H1 (cell line): ENCODE measurements at regions not wholly inside any gene's neighbourhood (a gene's known extent, or its start where the extent isn't known, plus 50 kb on each side); places are given as distances from the start of the nearest gene placed in this dataset.

Experiments
- CTCF ChIA-PET: fragments of 300-600 bp; sonication (Branson Sonifier 250); formaldehyde crosslinking; loops from one replicate; lab custom pipeline; 2021; ENCODE audit not compliant: partially characterized antibody; lab: Charles Lee
- POLR2A ChIA-PET: fragments of 300-600 bp; sonication (Branson Sonifier 250); formaldehyde crosslinking; loops from one replicate; lab custom pipeline; 2021; ENCODE audit warnings: inconsistent platforms; ENCODE audit not compliant: partially characterized antibody; lab: Charles Lee
- DNase-seq, 2 experiments: peaks; one replicate each; pipeline versions ENCODE4 v3.0.0 to v3.0.0-alpha.2; 2010 to 2022; ENCODE audit warnings: low spot score in 2 of 2, low read depth in 1 of 2, mixed read lengths in 1 of 2
- FAIRE-seq: peaks from 2 replicates; lab custom pipeline; 2011; peaks lifted over from hg19 to GRCh38; lab: Jason Lieb, UNC
- H2AFZ ChIP-seq: 2 replicates; pipeline ENCODE4 v1.8.1; 2012; ENCODE audit warnings: low read length, inconsistent platforms
- H2AK5ac ChIP-seq: 2 replicates; pipeline ENCODE4 v1.6.1; 2013; ENCODE audit warnings: low read depth, low read length
- H2BK120ac ChIP-seq: replicated peaks from 2 replicates; pipeline ENCODE3; 2013; ENCODE audit warnings: low read depth, low read length, inconsistent platforms
- H2BK12ac ChIP-seq: 2 replicates; pipeline ENCODE4 v1.6.1; 2013; ENCODE audit warnings: low read depth, low read length
- H2BK15ac ChIP-seq: 2 replicates; pipeline ENCODE4 v1.6.1; 2013; ENCODE audit warnings: low read length
- H2BK20ac ChIP-seq: 2 replicates; pipeline ENCODE4 v1.6.1; 2013; ENCODE audit warnings: low read length
- H2BK5ac ChIP-seq: 2 replicates; pipeline ENCODE4 v1.6.1; 2013; ENCODE audit warnings: low read depth, low read length
- H3K14ac ChIP-seq: 2 replicates; pipeline ENCODE4 v1.6.1; 2013; ENCODE audit warnings: inconsistent platforms; ENCODE audit not compliant: insufficient read length
- H3K18ac ChIP-seq: 2 replicates; pipeline ENCODE4 v1.6.1; 2013; ENCODE audit warnings: low read length; ENCODE audit errors: extremely low read depth
- H3K23ac ChIP-seq: 2 replicates; pipeline ENCODE4 v1.6.1; 2013; ENCODE audit warnings: inconsistent platforms; ENCODE audit not compliant: insufficient read length
- H3K23me2 ChIP-seq: 2 replicates; pipeline ENCODE4 v1.6.1; 2013; ENCODE audit warnings: low read depth, low read length
- H3K27ac ChIP-seq: 2 replicates; pipeline ENCODE4 v1.6.1; 2011; ENCODE audit warnings: low read depth, low read length, inconsistent platforms
- H3K27me3 ChIP-seq, 4 experiments: replicated peaks in 1 of 4; 1 replicate in 1 of 4; 2 replicates in 3 of 4; pipeline versions ENCODE4 v1.6.1 to v1.8.1; 2011 to 2013; ENCODE audit warnings: low read length in 3 of 4, mild to moderate bottlenecking in 3 of 4, inconsistent platforms in 2 of 4, mixed read lengths in 2 of 4, moderate library complexity in 1 of 4; ENCODE audit not compliant: control insufficient read depth in 3 of 4, insufficient read depth in 3 of 4; ENCODE audit errors: extremely low read depth in 1 of 4
- H3K36me3 ChIP-seq, 4 experiments: 2 replicates each; pipeline versions ENCODE4 v1.6.1 to v1.8.1; 2011 to 2013; ENCODE audit warnings: mild to moderate bottlenecking in 4 of 4, low read length in 3 of 4, moderate library complexity in 2 of 4, control low read depth in 1 of 4, inconsistent platforms in 1 of 4; ENCODE audit not compliant: insufficient read depth in 4 of 4, control insufficient read depth in 2 of 4
- H3K4ac ChIP-seq: replicated peaks from 2 replicates; pipeline ENCODE3; 2013; ENCODE audit warnings: low read length, low read depth, mixed read lengths, inconsistent platforms; ENCODE audit not compliant: insufficient read length
- H3K4me1 ChIP-seq, 4 experiments: replicated peaks in 1 of 4; 1 replicate in 1 of 4; 2 replicates in 3 of 4; pipeline versions ENCODE4 v1.6.1 to v1.8.1; 2011 to 2013; ENCODE audit warnings: low read length in 3 of 4, inconsistent platforms in 2 of 4, mixed read lengths in 1 of 4; ENCODE audit not compliant: insufficient read depth in 4 of 4, control insufficient read depth in 3 of 4
- H3K4me2 ChIP-seq, 2 experiments: 2 replicates each; pipeline versions ENCODE4 v1.6.1 to v1.8.1; 2011 to 2013; ENCODE audit warnings: low read depth in 2 of 2, low read length in 2 of 2, control low read depth in 1 of 2, inconsistent platforms in 1 of 2, mild to moderate bottlenecking in 1 of 2; ENCODE audit not compliant: insufficient read depth in 1 of 2
- H3K4me3 ChIP-seq, 4 experiments: fragments of 200-600, 300-600 bp in 1 of 4; sonication (generic), shearing (Covaris generic), sonication (Bioruptor Twin) in 1 of 4; 2 replicates each; pipeline versions ENCODE4 v1.5.1 to v1.8.1; 2011 to 2016; ENCODE audit warnings: low read length in 4 of 4, low read depth in 3 of 4, control low read depth in 2 of 4, inconsistent platforms in 2 of 4, mild to moderate bottlenecking in 2 of 4, mixed read lengths in 1 of 4, moderate library complexity in 1 of 4; ENCODE audit not compliant: insufficient read depth in 2 of 4; ENCODE audit errors: extremely low read depth in 1 of 4
- H3K56ac ChIP-seq: replicated peaks from 2 replicates; pipeline ENCODE3; 2013; ENCODE audit warnings: low read depth, mild to moderate bottlenecking, mixed read lengths, low read length, inconsistent platforms; ENCODE audit not compliant: insufficient read length
- H3K79me1 ChIP-seq: 2 replicates; pipeline ENCODE4 v1.6.1; 2013; ENCODE audit warnings: low read depth, low read length, control low read depth
- H3K79me2 ChIP-seq, 2 experiments: 2 replicates each; pipeline versions ENCODE4 v1.6.1 to v1.8.1; 2012 to 2013; ENCODE audit warnings: low read length in 2 of 2, mild to moderate bottlenecking in 2 of 2, inconsistent platforms in 1 of 2; ENCODE audit not compliant: insufficient read depth in 2 of 2, control insufficient read depth in 1 of 2
- H3K9ac ChIP-seq, 4 experiments: replicated peaks in 1 of 4; 1 replicate in 1 of 4; 2 replicates in 3 of 4; pipeline versions ENCODE4 v1.6.1 to v1.8.1; 2011 to 2013; ENCODE audit warnings: low read depth in 3 of 4, low read length in 3 of 4, control low read depth in 2 of 4, mild to moderate bottlenecking in 2 of 4, moderate library complexity in 2 of 4, inconsistent platforms in 1 of 4; ENCODE audit errors: extremely low read depth in 1 of 4
- H3K9me3 ChIP-seq, 2 experiments: 2 replicates each; pipeline versions ENCODE4 v1.6.1 to v1.8.1; 2012 to 2013; ENCODE audit warnings: mild to moderate bottlenecking in 2 of 2, moderate library complexity in 2 of 2, control low read depth in 1 of 2, inconsistent platforms in 1 of 2, low read depth in 1 of 2, low read length in 1 of 2, mixed read lengths in 1 of 2; ENCODE audit not compliant: insufficient read depth in 2 of 2
- H4K20me1 ChIP-seq, 2 experiments: replicated peaks in 1 of 2; 2 replicates each; pipeline versions ENCODE3 to v1.8.1; 2011 to 2013; ENCODE audit warnings: inconsistent platforms in 2 of 2, low read length in 2 of 2, mild to moderate bottlenecking in 1 of 2; ENCODE audit not compliant: insufficient read depth in 2 of 2, control insufficient read depth in 1 of 2
- H4K5ac ChIP-seq: 2 replicates; pipeline ENCODE4 v1.6.1; 2013; ENCODE audit warnings: low read length, low read depth, mixed read lengths, inconsistent platforms; ENCODE audit not compliant: insufficient read length
- H4K8ac ChIP-seq: 2 replicates; pipeline ENCODE4 v1.8.0; 2013; ENCODE audit warnings: mild to moderate bottlenecking, moderate library complexity, low read length, inconsistent platforms; ENCODE audit not compliant: insufficient read depth; ENCODE audit errors: extremely low read depth
- H4K91ac ChIP-seq: replicated peaks from 2 replicates; pipeline ENCODE3; 2013; ENCODE audit warnings: low read length, mixed read lengths, inconsistent platforms; ENCODE audit not compliant: insufficient read length
- ASH2L ChIP-seq: fragments of 200-600, 300-600 bp; sonication (generic); IDR thresholded peaks from one replicate; pipeline ENCODE4 v1.7.1; 2017; ENCODE audit warnings: low read length
- BCL11A ChIP-seq, 2 experiments: IDR thresholded peaks; one replicate each; pipeline ENCODE4 v1.6.1; 2011; ENCODE audit warnings: low read depth in 2 of 2, low read length in 2 of 2, mild to moderate bottlenecking in 2 of 2
- CBX5 ChIP-seq: fragments of 300-800, 300-1000 bp; sonication (generic); IDR thresholded peaks from 2 replicates; pipeline ENCODE4 v1.7.1; 2016; ENCODE audit warnings: antibody characterized with exemption, low read length, low read depth
- CEBPB ChIP-seq: IDR thresholded peaks from 2 replicates; pipeline ENCODE4 v1.6.1; 2012; ENCODE audit warnings: low read depth, low read length
- EP300 ChIP-seq, 2 experiments: IDR thresholded peaks; 1 replicate in 1 of 2; 2 replicates in 1 of 2; pipeline ENCODE4 v1.6.1; 2011 to 2012; ENCODE audit warnings: low read depth in 2 of 2, low read length in 2 of 2, mild to moderate bottlenecking in 2 of 2, borderline replicate concordance in 1 of 2, inconsistent platforms in 1 of 2, moderate library complexity in 1 of 2
- GABPA ChIP-seq: IDR thresholded peaks from 2 replicates; pipeline ENCODE4 v1.6.1; 2011; ENCODE audit warnings: mild to moderate bottlenecking, low read length, moderate library complexity, borderline replicate concordance; ENCODE audit not compliant: insufficient read depth
- HDAC6 ChIP-seq: IDR thresholded peaks from one replicate; pipeline ENCODE4 v1.7.1; 2012; ENCODE audit warnings: low read depth, mild to moderate bottlenecking, inconsistent platforms, low read length, moderate library complexity
- NRF1 ChIP-seq: IDR thresholded peaks from 2 replicates; pipeline ENCODE4 v1.6.1; 2011; ENCODE audit warnings: mild to moderate bottlenecking, low read depth, low read length, improper control_type of control experiment
- SAP30 ChIP-seq: fragments of 300-600 bp; sonication (generic); IDR thresholded peaks from 2 replicates; pipeline ENCODE4 v1.7.1; 2012; ENCODE audit warnings: low read length, moderate library complexity, mild to moderate bottlenecking, inconsistent platforms; ENCODE audit not compliant: insufficient read depth, insufficient replicate concordance
- TAF1 ChIP-seq: IDR thresholded peaks from 2 replicates; pipeline ENCODE4 v1.6.1; 2011; ENCODE audit warnings: mild to moderate bottlenecking, low read depth, low read length
- TAF7 ChIP-seq: optimal IDR thresholded peaks from 2 replicates; pipeline ENCODE3; 2011; ENCODE audit warnings: low read depth, mild to moderate bottlenecking, inconsistent platforms, low read length, moderate library complexity, borderline replicate concordance
- WGBS, 2 experiments: shearing (Covaris generic) in 1 of 2; methylation state at CpG; one replicate each; pipeline versions ENCODE4 v1.1.6 to v1.1.7; 2013 to 2015; ENCODE audit warnings: low lambda C conversion rate in 2 of 2, mixed read lengths in 2 of 2, inconsistent platforms in 1 of 2, low coverage in 1 of 2, missing lambda C conversion rate in 1 of 2; ENCODE audit not compliant: insufficient replicate concordance in 2 of 2, insufficient coverage in 1 of 2, insufficient read length in 1 of 2; ENCODE audit errors: extremely low coverage in 1 of 2, missing lambda C conversion rate in 1 of 2; 5-methylcytosine and 5-hydroxymethylcytosine counted together

DNA sequence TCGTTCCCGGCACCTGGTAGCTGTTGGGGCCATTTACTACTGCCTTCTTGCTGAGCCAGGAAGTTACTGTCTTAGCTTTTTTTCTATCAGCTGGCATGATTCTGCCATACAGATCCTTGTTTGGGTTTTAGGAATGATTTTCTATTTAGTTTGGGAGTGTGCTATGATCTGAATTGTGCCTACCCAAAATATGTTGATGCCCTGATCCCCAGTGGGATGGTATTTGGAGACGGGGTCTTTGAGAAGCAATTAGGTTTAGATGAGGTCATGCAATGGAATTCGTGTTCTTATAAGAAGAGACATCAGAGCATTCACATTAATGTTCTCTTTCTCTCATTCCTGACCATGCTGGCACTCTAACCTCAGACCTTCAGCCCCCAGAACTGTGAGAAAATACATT, 59.4 kb upstream of the HS3ST2 start:
- no peaks in the 10 kb centered on the region for H3K4me1 ChIP-seq
- H3K14ac ChIP-seq: no peak overlapping the region
- no peak overlapping the region for H3K23ac ChIP-seq
- no peak for FAIRE-seq
- H3K27ac ChIP-seq: no peak overlapping the region
- no peaks in the 10 kb centered on the region for H4K20me1 ChIP-seq
- no peak overlapping the region for H4K5ac ChIP-seq
- no peak overlapping the region for H2BK5ac ChIP-seq
- no peak overlapping the region for H3K18ac ChIP-seq
- H3K27me3 ChIP-seq: no peaks in the 10 kb centered on the region
- H3K79me2 ChIP-seq: no peaks in the 10 kb centered on the region
- H3K4me3 ChIP-seq: no peak overlapping the region
- no peaks in the 10 kb centered on the region; the same call in 1 of the 2 replicates for H3K23me2 ChIP-seq
- H4K91ac ChIP-seq: no peak overlapping the region
- H2AK5ac ChIP-seq: no peak overlapping the region
- no peak overlapping the region for H2BK120ac ChIP-seq
- H2BK20ac ChIP-seq: no peak overlapping the region
- 0 out of 4 replicates have a peak, but pooled peaks cover 0 to 1% of the 10 kb centered on the region in 2 experiments for H3K9me3 ChIP-seq
- no peak overlapping the region for H3K56ac ChIP-seq
- no peak overlapping the region for H2AFZ ChIP-seq
- POLR2A ChIA-PET: no interaction called here
- no peak overlapping the region for H3K4ac ChIP-seq
- no peak overlapping the region for H2BK12ac ChIP-seq
- H3K36me3 ChIP-seq: no peaks in the 10 kb centered on the region
- H2BK15ac ChIP-seq: no peak overlapping the region
- WGBS, 2 experiments: 97% methylated on average over 4 of the region's 4 CpGs; no CpG with 5 or more reads in 1 of the 2 experiments
- no peak for DNase-seq
- H3K9ac ChIP-seq: no peak overlapping the region
- no peaks in the 10 kb centered on the region for H3K79me1 ChIP-seq
- no peak overlapping the region for H4K8ac ChIP-seq
- H3K4me2 ChIP-seq: no peak overlapping the region
- CTCF ChIA-PET: no interaction called here
- TF ChIP-seq BCL11A (IDR thresholded peaks at IDR 0.05; ENCODE audit: low read depth in 2 of 2, low read length in 2 of 2) (no peak), CBX5 (no peak), GABPA (no peak), SAP30 (no peak), TAF7 (no peak), ASH2L (no peak), EP300 (IDR thresholded peaks at IDR 0.05; ENCODE audit: borderline replicate concordance in 1 of 2, low read depth in 2 of 2, low read length in 2 of 2) (no peak), TAF1 (no peak), CEBPB (no peak), NRF1 (no peak), HDAC6 (no peak)
